K562 (cell line): ENCODE measurements at regions not wholly inside any gene's neighbourhood (a gene's known extent, or its start where the extent isn't known, plus 50 kb on each side); places are given as distances from the start of the nearest gene placed in this dataset.

Source experiments
- ATAC-seq: fragments of 200-7000 bp; cut with Tn5 transposase; 3 replicates; pipeline ENCODE4 v1.9.1; 2020; ENCODE audit warnings: moderate library complexity
- BruUV-seq: library from RNA; stranded (reverse); fragments of 400-500 nt; replicated peaks from 2 replicates; lab custom pipeline; 2021; lab: Mats Ljungman, UMichigan
- CTCF ChIA-PET: fragments of 300-600 bp; formaldehyde crosslinking; extraction: SDS; loops from one replicate; lab custom pipeline; 2021; ENCODE audit warnings: low intra/inter-chr PET ratio; lab: Yijun Ruan, JAX
- POLR2A ChIA-PET: fragments of 300-600, 350-650 bp; sonication (Branson Sonifier 250); formaldehyde crosslinking; extraction: SDS; loops from one replicate; lab custom pipeline; 2021; ENCODE audit warnings: antibody characterized with exemption, inconsistent platforms; lab: Yijun Ruan, JAX
- DNase-seq, 4 experiments: peaks; one replicate each; pipeline versions ENCODE4 v3.0.0 to v3.0.0-alpha.2; 2011 to 2018; ENCODE audit warnings: low spot score in 3 of 4, mixed read lengths in 3 of 4; ENCODE audit errors: extremely low read depth in 1 of 4
- FAIRE-seq: peaks from 2 replicates; lab custom pipeline; 2011; peaks lifted over from hg19 to GRCh38; lab: Jason Lieb, UNC
- H2AFZ ChIP-seq: 2 replicates; pipeline ENCODE4 v1.6.0; 2011; ENCODE audit warnings: low read depth, low read length, control low read depth, inconsistent platforms
- H3K27ac ChIP-seq: fragments of 200-600 bp; 3 replicates; pipeline ENCODE4 v1.8.0; 2011; ENCODE audit warnings: low read depth, mild to moderate bottlenecking, control low read depth, inconsistent platforms, low read length, moderate library complexity, mixed read lengths; ENCODE audit errors: extremely low read depth
- H3K27me3 ChIP-seq, 2 experiments: fragments of 300-600 bp in 1 of 2; 2 replicates in 1 of 2; 3 replicates in 1 of 2; pipeline versions ENCODE4 v1.6.0 to v1.8.0; 2011; ENCODE audit warnings: inconsistent platforms in 2 of 2, low read length in 2 of 2, mild to moderate bottlenecking in 1 of 2, mixed read lengths in 1 of 2, moderate library complexity in 1 of 2; ENCODE audit not compliant: control insufficient read depth in 2 of 2, insufficient read depth in 2 of 2
- H3K36me3 ChIP-seq: fragments of 300-600 bp; 3 replicates; pipeline ENCODE4 v1.8.0; 2011; ENCODE audit warnings: mild to moderate bottlenecking, low read length, inconsistent platforms; ENCODE audit not compliant: control insufficient read depth, insufficient read depth
- H3K4me1 ChIP-seq, 2 experiments: fragments of 200-600 bp in 1 of 2; replicated peaks in 1 of 2; 2 replicates in 1 of 2; 3 replicates in 1 of 2; pipeline versions ENCODE4 v1.5.1 to v1.8.0; 2011; ENCODE audit warnings: inconsistent platforms in 2 of 2, low read length in 2 of 2, mild to moderate bottlenecking in 1 of 2, mixed read lengths in 1 of 2, moderate library complexity in 1 of 2; ENCODE audit not compliant: control insufficient read depth in 2 of 2, insufficient read depth in 2 of 2
- H3K4me2 ChIP-seq: 2 replicates; pipeline ENCODE4 v1.6.1; 2011; ENCODE audit warnings: low read length, control low read depth, inconsistent platforms, mixed read lengths; ENCODE audit not compliant: insufficient read depth
- H3K4me3 ChIP-seq: fragments of 200-600 bp; sonication (generic), shearing (Covaris generic); 2 replicates; pipeline ENCODE4 v1.5.1; 2016; ENCODE audit warnings: control low read depth, inconsistent platforms
- H3K79me2 ChIP-seq: fragments of 200-600 bp; 3 replicates; pipeline ENCODE4 v1.8.0; 2011; ENCODE audit warnings: low read length, inconsistent platforms; ENCODE audit not compliant: control insufficient read depth, insufficient read depth
- H3K9ac ChIP-seq, 2 experiments: 2 replicates each; pipeline versions ENCODE4 v1.6.0 to v1.6.1; 2011; ENCODE audit warnings: low read depth in 2 of 2, low read length in 2 of 2, control low read depth in 1 of 2, inconsistent platforms in 1 of 2, mild to moderate bottlenecking in 1 of 2, mixed read lengths in 1 of 2; ENCODE audit not compliant: insufficient read depth in 1 of 2
- H3K9me1 ChIP-seq: one replicate; pipeline ENCODE4 v1.6.0; 2011; ENCODE audit warnings: inconsistent platforms, mild to moderate bottlenecking, low read length, moderate library complexity; ENCODE audit not compliant: control insufficient read depth, insufficient read depth
- H3K9me3 ChIP-seq: replicated peaks from 2 replicates; pipeline ENCODE4 v1.5.1; 2011; ENCODE audit warnings: low read depth, low read length, inconsistent platforms; ENCODE audit not compliant: control insufficient read depth, insufficient read depth
- H4K20me1 ChIP-seq: replicated peaks from 2 replicates; pipeline ENCODE4 v1.6.1; 2011; ENCODE audit warnings: low read length, inconsistent platforms, mixed read lengths; ENCODE audit not compliant: control insufficient read depth, insufficient read depth
- CBFA2T2 ChIP-seq: fragments of 450-650 bp; conservative IDR thresholded peaks from 2 replicates; pipeline ENCODE4 v1.6.1; 2017; ENCODE audit warnings: mild to moderate bottlenecking
- HMGN3 ChIP-seq: IDR thresholded peaks from 2 replicates; pipeline ENCODE4 v1.6.1; 2011; ENCODE audit warnings: borderline replicate concordance, low read depth, mild to moderate bottlenecking, mixed read lengths, low read length; ENCODE audit not compliant: insufficient read length; ENCODE audit errors: extremely low read depth
- KAT2B ChIP-seq: IDR thresholded peaks from one replicate; pipeline ENCODE4 v1.6.1; 2012; ENCODE audit warnings: low read depth, mild to moderate bottlenecking, control low read depth, inconsistent platforms, low read length, moderate library complexity
- MYNN ChIP-seq, 2 experiments: sonication (generic); formaldehyde crosslinking in 1 of 2; IDR thresholded peaks; 2 replicates each; pipeline versions ENCODE4 v1.5.0 to v1.6.1; 2016 to 2020; ENCODE audit warnings: antibody characterized with exemption in 1 of 2, missing genetic modification reagents in 1 of 2
- RNF2 ChIP-seq: sonication (generic); IDR thresholded peaks from 2 replicates; pipeline ENCODE4 v1.6.1; 2016
- TAF9B ChIP-seq: fragments of 450-650 bp; IDR thresholded peaks from 2 replicates; pipeline ENCODE4 v1.6.1; 2018; ENCODE audit warnings: mild to moderate bottlenecking; ENCODE audit not compliant: partially characterized antibody
- ZNF318 ChIP-seq, 2 experiments: fragments of 450-650 bp; IDR thresholded peaks; 2 replicates each; pipeline ENCODE4 v1.6.1; 2016; ENCODE audit warnings: mild to moderate bottlenecking in 2 of 2, borderline replicate concordance in 1 of 2, low read depth in 1 of 2, moderate library complexity in 1 of 2
- ZNF668 ChIP-seq: fragments of 250-450 bp; sonication (Bioruptor Pico); IDR thresholded peaks from 2 replicates; pipeline ENCODE4 v1.8.0; 2022; ENCODE audit warnings: mild to moderate bottlenecking, inconsistent platforms
- WGBS: fragments of 100-300 bp; shearing (Covaris generic); methylation state at CpG from one replicate; pipeline ENCODE4 v1.1.6; 2016; ENCODE audit warnings: low coverage, mixed read lengths; ENCODE audit not compliant: insufficient coverage; ENCODE audit errors: missing lambda C conversion rate; 5-methylcytosine and 5-hydroxymethylcytosine counted together
- in situ Hi-C: fragments of 300-500 bp; cut with MboI; formaldehyde crosslinking; loops from 4 replicates; pipeline ENCODE4 v1.15.0; 2018; ENCODE audit warnings: inconsistent platforms, mixed read lengths
- intact Hi-C: fragments of 100-400 bp; cut with micrococcal nuclease; formaldehyde crosslinking; loops from 2 replicates; pipeline ENCODE4 v1.14.2; 2022

- TF ChIP-seq HMGN3 = no peak
Measured at GRCh38 chr4:30973993-30974392, 253.8 kb downstream of the PCDH7 start (continued).

- TF ChIP-seq RNF2 (no peak), MYNN (IDR thresholded peaks at IDR 0.05) (no peak), MYNN (CRISPR knock-in tag; IDR thresholded peaks at IDR 0.05) (no peak), ZNF668 (no peak), KAT2B (no peak), TAF9B (no peak), CBFA2T2 (no peak), ZNF318 (IDR thresholded peaks at IDR 0.05; ENCODE audit: borderline replicate concordance in 1 of 2, low read depth in 1 of 2) (no peak)
- intact Hi-C loops (no loop called here), in situ Hi-C loops (no loop called here)
- BruUV-seq = no TSS peak
- no peak overlapping the region for H3K4me2 ChIP-seq
- no peaks in the 10 kb centered on the region for H3K36me3 ChIP-seq
- 0% methylated on average over 2 of the region's 2 CpGs for WGBS
- no peak overlapping the region for H3K4me3 ChIP-seq
- no peaks in the 10 kb centered on the region for H4K20me1 ChIP-seq
- H3K79me2 ChIP-seq = no peaks in the 10 kb centered on the region
- ATAC-seq (no peak), DNase-seq (no peak), FAIRE-seq (no peak)
- H3K27me3 ChIP-seq = no peaks in the 10 kb centered on the region
- no peaks in the 10 kb centered on the region for H3K4me1 ChIP-seq
- CTCF ChIA-PET = no interaction called here
- H3K9me3 ChIP-seq = no peaks in the 10 kb centered on the region
- H2AFZ ChIP-seq = no peak overlapping the region
- H3K9me1 ChIP-seq = no peaks in the 10 kb centered on the region
- POLR2A ChIA-PET = no interaction called here
- H3K27ac ChIP-seq = no peak overlapping the region
- H3K9ac ChIP-seq = no peak overlapping the region
Measured at GRCh38 chr4:30979402-30979801, 259.2 kb downstream of the PCDH7 start.
